ENCODE measurements at regions not wholly inside any gene's neighbourhood (a gene's known extent, or its start where the extent isn't known, plus 50 kb on each side); places are given as distances from the start of the nearest gene placed in this dataset.
"Not testable (repeated sequence)": the region's sequence is repeated elsewhere in the genome, so short reads cannot be mapped to it uniquely, and the experiment has no call there.

DNA sequence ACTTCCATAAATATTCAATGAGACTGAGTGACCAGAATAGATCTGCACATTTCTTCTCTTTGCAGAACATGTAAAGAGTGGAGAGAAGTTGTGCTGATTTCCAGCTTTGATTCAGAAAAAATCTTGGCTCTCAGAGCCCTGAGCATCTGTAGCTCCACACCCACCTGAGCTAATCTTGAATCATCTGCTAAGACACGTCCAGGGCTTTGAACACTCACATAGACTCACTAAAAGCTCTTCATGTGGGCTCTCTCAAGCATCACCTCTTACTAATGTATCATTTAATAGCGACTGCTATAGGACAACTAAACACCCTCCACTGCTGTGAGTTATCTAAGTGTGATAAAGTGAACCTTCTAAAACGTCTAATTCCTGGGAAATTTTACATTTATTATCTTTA is 147.7 kb upstream of the GRIA3 start:
- no peak for DNase-seq

- no peak for DNase-seq
Measured at GRCh38 chrX:123049071-123049625, 134.9 kb upstream of the GRIA3 start.

DNA sequence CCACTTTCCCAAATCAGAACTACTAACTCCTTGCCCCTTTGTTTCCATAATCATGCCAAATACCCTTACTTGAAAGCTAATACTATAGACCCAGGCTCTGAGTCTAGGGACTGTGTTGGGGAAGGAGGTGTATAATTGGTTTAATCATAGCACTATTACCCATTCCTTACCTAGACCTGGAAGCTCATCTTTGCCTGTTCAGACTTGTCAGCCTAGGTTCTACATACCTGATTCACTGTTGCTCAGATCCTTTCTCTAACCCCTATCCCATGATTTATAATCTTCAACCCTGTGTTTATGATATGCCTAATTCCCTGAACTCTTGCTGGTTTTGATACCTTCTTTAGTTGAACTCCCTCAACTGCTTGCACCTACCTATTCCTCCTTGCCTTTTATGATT is 123.1 kb upstream of the GRIA3 start:
- no peak for DNase-seq

DNA sequence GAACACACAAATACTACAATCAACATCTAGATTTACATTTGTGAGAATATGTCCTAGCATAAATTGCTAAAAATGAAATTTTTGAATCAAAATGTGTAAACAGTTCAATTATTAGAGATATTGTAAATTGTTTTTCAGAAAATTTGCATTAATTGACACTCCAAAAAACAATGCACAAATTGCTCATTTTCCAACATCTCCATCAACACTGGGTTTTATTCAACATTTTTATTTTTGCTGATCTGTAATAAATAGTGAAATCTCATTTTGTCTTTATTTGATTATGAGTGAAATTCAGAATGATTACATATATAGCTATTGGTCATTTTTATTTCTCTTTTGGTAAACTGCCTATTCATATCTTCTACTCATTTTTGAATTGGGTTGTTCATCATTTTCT is 120.0 kb upstream of the GRIA3 start:
- no peak for DNase-seq

DNA sequence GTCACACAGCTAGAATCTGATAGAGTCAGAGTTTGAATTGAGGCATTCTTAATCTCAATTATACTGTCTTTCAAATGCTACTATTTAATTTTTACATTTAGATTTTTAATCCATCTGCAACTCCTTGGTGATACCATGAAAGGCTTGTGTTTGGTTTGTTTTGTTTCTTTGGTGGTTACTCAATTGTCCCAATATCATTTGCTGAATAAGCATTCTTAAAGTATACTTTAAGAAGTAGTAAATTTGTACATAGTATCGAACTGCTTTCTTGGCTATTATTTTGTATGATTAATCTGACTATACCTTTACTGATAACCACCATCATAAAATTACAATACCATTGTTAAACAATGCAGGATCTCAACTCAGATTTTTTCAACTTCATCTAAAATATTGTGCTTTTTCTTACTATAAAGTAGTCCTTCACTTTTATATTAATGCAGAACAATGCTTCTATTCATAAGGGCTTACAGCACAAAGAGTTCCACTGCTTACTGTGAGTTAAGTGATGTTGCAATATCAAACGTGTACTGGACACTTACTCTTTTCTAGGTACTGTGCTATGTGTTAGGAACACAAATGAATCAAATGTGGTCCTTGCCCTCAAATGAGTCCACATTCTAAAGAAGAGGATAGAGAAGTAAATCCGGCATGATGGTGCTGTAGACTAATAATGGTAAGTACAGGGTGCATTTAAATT is 111.2 kb upstream of the GRIA3 start:
- no peak for DNase-seq

DNA sequence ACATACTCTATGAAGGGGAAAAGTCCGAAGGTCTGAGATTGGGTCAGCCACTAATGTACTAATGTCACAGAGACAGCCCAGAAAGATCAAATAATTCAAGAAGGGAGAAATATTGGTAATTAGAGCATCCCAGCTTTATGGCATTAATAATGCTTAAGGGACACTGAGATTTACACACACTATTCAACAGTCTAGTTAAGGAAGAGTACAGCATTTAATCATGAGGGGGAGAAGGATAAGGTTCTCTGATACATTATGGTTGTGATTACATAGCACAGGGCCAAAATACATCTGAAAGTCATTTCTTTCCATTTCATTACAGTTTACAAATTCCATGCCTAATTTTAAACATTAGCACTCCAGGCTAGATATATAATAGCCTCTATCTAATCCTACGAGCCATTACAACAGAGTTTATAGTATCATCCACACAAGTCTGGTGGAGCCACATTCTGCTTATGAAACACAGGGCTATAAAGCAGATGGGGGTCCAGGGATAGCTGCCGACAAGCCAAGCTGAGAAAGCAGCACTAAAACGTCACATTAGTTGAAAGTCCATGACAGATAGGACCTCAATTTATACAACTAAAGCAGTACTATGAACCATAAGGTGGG is 108.0 kb upstream of the GRIA3 start:
- no peak for DNase-seq

- no peak for DNase-seq
Measured at GRCh38 chrX:123077631-123078030, 106.4 kb upstream of the GRIA3 start.

DNA sequence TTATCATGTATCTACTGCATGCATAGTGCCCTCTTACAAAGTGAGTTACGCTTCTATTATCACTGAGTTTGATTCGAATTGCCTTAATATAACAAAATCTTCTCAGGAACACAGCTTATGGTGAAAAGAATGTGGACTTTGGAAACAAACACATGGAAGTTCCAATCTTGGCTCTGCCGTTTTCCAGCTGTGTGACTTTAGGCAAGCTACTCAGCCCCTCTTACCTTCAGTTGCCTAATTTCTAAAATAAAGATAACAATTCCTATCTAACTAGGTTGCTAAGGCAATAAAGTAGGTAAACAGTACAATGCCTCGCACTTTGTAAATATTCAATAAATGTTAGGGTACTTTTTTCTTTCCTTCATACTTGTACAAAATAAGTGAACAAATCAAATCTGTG is 104.0 kb upstream of the GRIA3 start:
- DNase-seq: no peak

DNA sequence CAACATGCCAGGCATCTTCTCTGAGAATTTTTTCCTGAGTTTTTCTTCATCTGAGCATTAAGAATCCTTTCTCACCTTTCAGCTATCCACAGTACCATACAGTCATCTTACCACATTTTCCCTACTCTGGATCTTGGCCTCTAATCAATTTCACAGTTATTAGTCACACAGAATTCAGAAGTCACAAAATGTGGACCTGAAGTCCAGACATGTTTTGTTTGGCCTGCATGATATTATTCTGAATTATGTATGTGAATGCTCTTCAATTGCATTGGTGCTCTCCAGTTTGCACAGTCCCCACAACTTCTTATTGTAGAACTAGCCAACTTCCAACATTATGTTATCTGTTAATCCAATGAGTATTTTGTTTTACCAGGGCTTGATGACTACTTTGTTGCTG is 102.3 kb upstream of the GRIA3 start:
- no peak for DNase-seq

DNA sequence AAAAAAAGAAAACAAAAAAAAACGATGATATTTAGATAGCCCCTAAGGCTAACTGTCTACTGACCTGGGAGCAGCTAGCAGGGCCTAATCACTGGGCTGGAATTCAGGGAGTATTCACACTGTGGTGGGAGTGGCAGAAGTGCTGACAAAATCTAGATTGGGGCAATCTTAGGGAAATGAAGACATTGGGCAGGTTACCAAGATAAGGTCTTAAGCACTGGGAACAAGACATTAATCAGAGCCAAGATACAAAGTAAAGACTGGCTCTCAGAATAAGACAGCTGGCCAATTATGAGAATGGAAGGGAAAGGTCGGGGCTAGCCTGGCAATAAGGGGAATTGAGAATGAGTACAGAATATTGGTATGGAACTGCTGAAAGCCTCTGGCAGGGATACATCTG is 100.2 kb upstream of the GRIA3 start:
- no peak for DNase-seq

DNA sequence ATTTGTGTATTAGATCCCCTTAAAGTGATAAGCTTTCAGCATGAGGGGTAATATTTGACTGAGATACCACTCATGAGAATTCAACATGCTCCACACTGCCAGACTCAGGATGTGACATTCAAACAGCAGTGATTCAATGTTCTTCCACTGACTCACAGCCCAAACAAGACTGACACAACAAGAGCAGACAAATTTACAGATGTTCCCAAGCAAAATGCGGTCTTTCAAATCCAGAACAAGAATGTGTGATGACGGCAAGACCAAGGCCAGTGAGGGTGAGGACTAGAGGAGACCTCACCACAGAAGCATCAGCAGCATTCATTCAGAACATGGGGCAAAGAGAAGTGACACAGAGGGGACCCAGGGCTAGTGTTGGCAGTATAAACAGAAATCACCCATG is 99.3 kb upstream of the GRIA3 start:
- no peak for DNase-seq

DNA sequence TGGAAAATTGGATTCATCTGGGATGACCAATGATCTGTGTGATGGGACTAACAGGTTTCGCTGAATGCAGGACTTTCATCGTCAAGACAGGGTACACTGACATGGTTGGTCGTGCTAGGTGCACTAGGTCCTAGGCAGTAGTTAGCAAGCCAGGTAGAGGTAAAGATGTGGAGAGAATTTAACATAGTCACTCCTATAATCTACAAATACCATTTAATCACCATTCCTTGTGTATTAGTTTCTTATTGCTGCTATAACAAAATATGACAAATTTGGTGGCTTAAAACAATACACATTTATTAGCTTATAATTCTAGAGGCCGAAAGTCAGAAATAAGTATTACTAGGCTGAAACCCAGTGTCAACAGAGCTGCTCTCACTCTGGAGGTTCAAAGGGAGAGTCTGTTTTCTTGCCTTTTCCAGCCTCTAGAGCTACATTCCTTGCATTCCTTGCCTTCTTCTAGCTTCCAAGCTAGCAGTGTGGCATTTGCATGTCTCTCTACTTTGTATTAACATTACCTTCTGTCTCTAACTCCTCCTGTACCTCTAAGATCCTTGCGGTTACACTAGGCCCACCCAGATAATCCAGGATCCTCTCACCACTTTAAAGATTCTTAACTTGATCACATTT is 98.7 kb upstream of the GRIA3 start:
- no peak for DNase-seq

GRCh38 chrX:123086768-123087167 is 97.3 kb upstream of the GRIA3 start:
- DNase-seq: no peak

- DNase-seq: no peak
Measured at GRCh38 chrX:123087326-123087725, 96.8 kb upstream of the GRIA3 start.

DNA sequence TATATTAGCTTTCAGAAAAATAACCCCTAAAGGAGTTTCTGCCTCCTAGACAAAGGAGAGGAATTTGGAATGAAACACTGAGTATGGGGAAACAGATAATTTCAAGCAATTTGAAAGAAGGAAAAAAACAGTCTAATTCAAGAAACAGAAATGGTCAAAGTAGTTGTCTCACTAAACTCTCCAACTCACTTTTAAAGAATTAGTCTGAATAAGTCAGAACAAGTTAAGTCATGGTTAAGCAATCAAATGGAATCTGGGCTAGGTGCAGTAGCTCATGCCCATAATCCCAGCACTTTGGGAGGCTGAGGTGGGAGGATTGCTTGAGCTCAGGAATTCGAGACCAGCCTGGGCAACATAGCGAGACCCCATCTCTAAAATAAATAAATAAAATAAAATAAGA is 95.7 kb upstream of the GRIA3 start:
- no peak for DNase-seq

DNA sequence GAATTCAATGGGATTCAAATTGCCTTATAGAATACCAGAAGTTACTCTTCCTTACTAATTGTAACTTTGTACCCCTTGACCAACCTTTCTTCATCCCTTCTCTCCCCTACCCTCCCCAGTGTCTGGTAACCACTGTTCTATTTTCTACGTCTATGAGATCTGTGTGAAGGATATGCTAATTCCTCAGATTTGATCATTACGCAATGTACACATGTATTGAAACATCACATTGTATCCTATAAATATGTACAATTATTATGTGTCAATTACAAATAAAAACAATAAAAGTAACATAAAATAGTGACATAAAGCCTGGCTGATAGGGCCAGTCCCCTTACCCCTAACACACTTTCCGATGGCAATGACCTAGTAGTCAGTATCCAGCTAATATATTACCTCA is 95.1 kb upstream of the GRIA3 start:
- no peak for DNase-seq

GRCh38 chrX:123093792-123094191 is 90.3 kb upstream of the GRIA3 start:
- no peak for DNase-seq

DNA sequence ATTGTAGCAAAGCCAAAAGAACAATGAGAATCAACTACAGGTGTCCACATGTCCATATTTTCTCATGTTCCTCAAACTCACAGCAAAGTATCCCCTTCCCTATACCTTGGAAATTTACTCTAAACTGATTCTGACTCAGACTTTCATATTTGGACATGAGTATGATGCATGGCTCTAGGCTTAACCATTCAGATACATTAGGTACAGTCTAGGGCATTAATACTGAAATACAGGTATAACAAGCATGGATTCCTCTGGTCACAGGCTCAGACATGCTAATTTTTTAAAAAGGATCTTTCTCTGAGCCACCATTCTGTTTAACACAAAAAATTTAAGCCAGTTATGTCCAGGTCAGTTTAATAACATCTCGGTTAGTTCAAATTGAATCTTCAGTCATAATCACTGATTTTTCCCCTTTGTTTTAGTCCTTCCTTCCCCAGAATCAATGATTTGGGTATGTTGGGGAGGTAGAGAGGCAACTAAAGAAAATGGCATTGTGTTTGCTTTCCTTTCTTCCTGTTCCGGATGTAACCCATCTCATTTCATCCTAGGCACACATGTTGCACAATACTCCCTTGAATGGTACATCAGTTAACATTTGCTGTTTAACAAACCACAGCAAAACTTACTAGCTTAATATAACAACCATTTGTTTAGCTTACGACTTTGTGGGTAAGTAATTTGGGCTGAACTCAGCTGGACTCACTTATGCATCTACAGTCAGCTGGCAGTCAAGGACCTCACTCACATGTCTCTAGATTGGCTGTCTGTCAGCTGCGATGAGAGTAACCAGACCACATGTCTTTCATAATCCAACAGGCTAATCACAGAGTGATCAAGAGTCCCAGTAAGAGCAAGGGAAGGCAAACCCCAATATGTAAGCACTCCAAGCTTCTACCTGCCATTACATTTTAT is 75.3 kb upstream of the GRIA3 start:
- no peak for DNase-seq

DNA sequence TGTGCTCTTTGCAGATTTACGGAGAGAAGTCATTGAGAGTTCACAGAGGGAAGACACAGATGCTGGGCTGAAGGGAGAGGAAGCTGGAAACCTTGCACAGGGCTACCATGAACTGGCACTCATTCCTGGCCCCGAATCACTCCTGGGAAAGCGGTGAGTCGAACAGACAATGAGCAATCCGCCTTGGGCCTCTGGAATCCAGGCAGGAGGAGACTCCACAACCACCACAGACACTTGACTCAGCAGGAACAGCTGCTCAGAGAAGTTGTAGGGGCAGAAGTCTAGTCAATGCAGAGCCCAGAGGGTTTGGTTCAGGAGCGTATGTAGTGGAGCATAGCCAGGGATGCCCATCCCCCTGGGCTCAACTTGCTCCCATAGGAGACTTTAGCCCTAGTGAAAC is 62.8 kb upstream of the GRIA3 start:
- no peak for DNase-seq

DNA sequence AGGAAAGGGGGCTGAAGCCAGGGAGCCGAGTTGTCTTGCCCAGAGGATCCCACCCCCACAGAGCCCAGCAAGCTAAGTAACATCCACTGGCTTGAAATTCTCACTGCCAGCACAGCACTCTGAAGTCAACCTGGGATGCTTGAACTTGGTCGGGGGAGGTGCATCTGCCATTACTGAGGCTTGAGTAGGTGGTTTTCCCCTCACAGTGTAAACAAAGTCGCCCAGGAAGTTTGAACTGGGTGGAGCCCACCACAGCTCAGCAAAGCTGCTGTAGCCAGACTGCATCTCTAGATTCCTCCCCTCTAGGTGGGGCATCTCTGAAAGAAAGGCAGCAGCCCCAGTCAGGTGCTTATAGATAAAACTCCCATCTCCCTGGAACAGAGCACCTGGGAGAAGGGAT is 54.3 kb upstream of the GRIA3 start:
- DNase-seq: not testable (repeated sequence)

Data from activated CD4-positive, alpha-beta T cell treated with anti-CD3 and anti-CD28 coated beads, Interleukin-2, Interleukin-6, amounts not matched to agents 100 ng/mL and 50 ng/mL, durations not matched to agents 16 hours and 8 hours (primary cell).